GM23338 (cell line): ENCODE measurements at regions not wholly inside any gene's neighbourhood (a gene's known extent, or its start where the extent isn't known, plus 50 kb on each side); places are given as distances from the start of the nearest gene placed in this dataset.

Experiments used
- ATAC-seq: fragments of 200-7000 bp; cut with Tn5 transposase; 3 replicates; pipeline ENCODE4 v1.9.1; 2020
- DNase-seq: peaks from one replicate; pipeline ENCODE4 v3.0.0-alpha.2; 2015; ENCODE audit warnings: low spot score
- H2AFZ ChIP-seq: fragments of 200-600 bp; sonication (generic); 2 replicates; pipeline ENCODE4 v1.8.0; 2016; ENCODE audit warnings: antibody characterized with exemption, mild to moderate bottlenecking, moderate library complexity
- H3F3A ChIP-seq: fragments of 200-600 bp; sonication (generic); replicated peaks from 2 replicates; pipeline ENCODE4 v1.8.0; 2017; ENCODE audit warnings: antibody characterized with exemption, mixed run types, low read depth
- H3K27ac ChIP-seq: fragments of 200-600 bp; sonication (generic); 2 replicates; pipeline ENCODE4 v1.6.1; 2016; ENCODE audit warnings: low read depth
- H3K27me3 ChIP-seq: fragments of 200-600 bp; sonication (generic); 2 replicates; pipeline ENCODE4 v1.8.0; 2016; ENCODE audit warnings: mild to moderate bottlenecking, mixed run types, moderate library complexity; ENCODE audit not compliant: insufficient read depth
- H3K36me3 ChIP-seq: fragments of 200-600 bp; sonication (generic); 2 replicates; pipeline ENCODE4 v1.8.0; 2016; ENCODE audit warnings: mild to moderate bottlenecking; ENCODE audit not compliant: insufficient read depth
- H3K4me1 ChIP-seq: fragments of 200-600 bp; sonication (generic); 2 replicates; pipeline ENCODE4 v1.8.0; 2016; ENCODE audit warnings: mild to moderate bottlenecking, moderate library complexity; ENCODE audit not compliant: insufficient read depth
- H3K4me2 ChIP-seq: fragments of 200-600 bp; sonication (generic); 2 replicates; pipeline ENCODE4 v1.7.1; 2017; ENCODE audit warnings: mixed run types
- H3K4me3 ChIP-seq: fragments of 200-600 bp; sonication (generic); 2 replicates; pipeline ENCODE4 v1.6.1; 2016; ENCODE audit warnings: mixed run types
- H3K79me2 ChIP-seq: fragments of 200-600 bp; sonication (generic); replicated peaks from 2 replicates; pipeline ENCODE4 v1.8.0; 2017; ENCODE audit warnings: mild to moderate bottlenecking; ENCODE audit not compliant: insufficient read depth
- H3K9me2 ChIP-seq: fragments of 200-600 bp; sonication (generic); 2 replicates; pipeline ENCODE4 v1.8.0; 2017; ENCODE audit not compliant: insufficient read depth
- H4K20me1 ChIP-seq: fragments of 200-600 bp; sonication (generic); replicated peaks from 2 replicates; pipeline ENCODE4 v1.8.0; 2017; ENCODE audit warnings: mild to moderate bottlenecking; ENCODE audit not compliant: insufficient read depth
- H3K27ac Mint-ChIP-seq: 2 replicates; pipeline ENCODE4 v1.8.0; 2020; ENCODE audit warnings: inconsistent platforms, mild to moderate bottlenecking, moderate library complexity, mixed read lengths
- H3K27me3 Mint-ChIP-seq: 3 replicates; pipeline ENCODE4 v1.8.0; 2022; ENCODE audit warnings: low read depth, mild to moderate bottlenecking, moderate library complexity, mixed read lengths, inconsistent platforms; ENCODE audit not compliant: insufficient read depth, poor library complexity
- H3K36me3 Mint-ChIP-seq: 3 replicates; pipeline ENCODE4 v1.8.0; 2021; ENCODE audit warnings: low read depth, mild to moderate bottlenecking, inconsistent platforms, moderate library complexity, mixed read lengths
- H3K4me1 Mint-ChIP-seq: 3 replicates; pipeline ENCODE4 v1.8.0; 2020; ENCODE audit warnings: mild to moderate bottlenecking, inconsistent platforms, mixed read lengths
- H3K4me3 Mint-ChIP-seq: 3 replicates; pipeline ENCODE4 v1.8.0; 2021; ENCODE audit warnings: moderate library complexity, mild to moderate bottlenecking, inconsistent platforms, mixed read lengths
- H3K9me3 Mint-ChIP-seq: 3 replicates; pipeline ENCODE4 v1.8.0; 2020; ENCODE audit warnings: moderate library complexity, mild to moderate bottlenecking, inconsistent platforms, mixed read lengths
- EZH2phosphoT487 ChIP-seq: fragments of 200-600 bp; sonication (generic); IDR thresholded peaks from one replicate; pipeline ENCODE4 v1.8.1; 2018; ENCODE audit warnings: antibody characterized with exemption; ENCODE audit not compliant: unreplicated experiment
- NANOG ChIP-seq: IDR thresholded peaks from 2 replicates; pipeline ENCODE4 v1.6.1; 2016; ENCODE audit warnings: antibody characterized with exemption, borderline replicate concordance
- POLR2AphosphoS5 ChIP-seq: IDR thresholded peaks from 2 replicates; pipeline ENCODE4 v1.6.1; 2016; ENCODE audit warnings: antibody characterized with exemption, low read depth
- STAT1 ChIP-seq: IDR thresholded peaks from one replicate; pipeline ENCODE4 v1.6.1; 2016; ENCODE audit warnings: antibody characterized with exemption; ENCODE audit not compliant: unreplicated experiment
- TF ChIP-seq, protein P1 (sequence below), 2 experiments: fragments of 200-600 bp in 1 of 2; sonication (generic) in 1 of 2; conservative IDR thresholded peaks; 2 replicates each; pipeline versions ENCODE4 v1.5.1 to v1.6.1; 2016 to 2017; ENCODE audit warnings: antibody characterized with exemption in 2 of 2, low read depth in 2 of 2, mild to moderate bottlenecking in 2 of 2, moderate library complexity in 1 of 2
- TF ChIP-seq, protein P2 (sequence below): IDR thresholded peaks from one replicate; pipeline ENCODE4 v1.6.1; 2018; ENCODE audit warnings: antibody characterized with exemption; ENCODE audit not compliant: unreplicated experiment
- TF ChIP-seq, protein P3 (sequence below): IDR thresholded peaks from 2 replicates; pipeline ENCODE4 v1.6.1; 2016; ENCODE audit warnings: antibody characterized with exemption
- TF ChIP-seq, protein P4 (sequence below): fragments of 250-450 bp; sonication (Bioruptor Pico); IDR thresholded peaks from 2 replicates; pipeline ENCODE4 v1.5.0; 2020; ENCODE audit warnings: mild to moderate bottlenecking, moderate library complexity

GRCh38 chr2:139613264-139613663, 833.1 kb upstream of the NXPH2 start:
- H3K27me3 Mint-ChIP-seq: no peaks in the 10 kb centered on the region
- TF ChIP-seq, protein P1, sequence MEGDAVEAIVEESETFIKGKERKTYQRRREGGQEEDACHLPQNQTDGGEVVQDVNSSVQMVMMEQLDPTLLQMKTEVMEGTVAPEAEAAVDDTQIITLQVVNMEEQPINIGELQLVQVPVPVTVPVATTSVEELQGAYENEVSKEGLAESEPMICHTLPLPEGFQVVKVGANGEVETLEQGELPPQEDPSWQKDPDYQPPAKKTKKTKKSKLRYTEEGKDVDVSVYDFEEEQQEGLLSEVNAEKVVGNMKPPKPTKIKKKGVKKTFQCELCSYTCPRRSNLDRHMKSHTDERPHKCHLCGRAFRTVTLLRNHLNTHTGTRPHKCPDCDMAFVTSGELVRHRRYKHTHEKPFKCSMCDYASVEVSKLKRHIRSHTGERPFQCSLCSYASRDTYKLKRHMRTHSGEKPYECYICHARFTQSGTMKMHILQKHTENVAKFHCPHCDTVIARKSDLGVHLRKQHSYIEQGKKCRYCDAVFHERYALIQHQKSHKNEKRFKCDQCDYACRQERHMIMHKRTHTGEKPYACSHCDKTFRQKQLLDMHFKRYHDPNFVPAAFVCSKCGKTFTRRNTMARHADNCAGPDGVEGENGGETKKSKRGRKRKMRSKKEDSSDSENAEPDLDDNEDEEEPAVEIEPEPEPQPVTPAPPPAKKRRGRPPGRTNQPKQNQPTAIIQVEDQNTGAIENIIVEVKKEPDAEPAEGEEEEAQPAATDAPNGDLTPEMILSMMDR (conservative IDR thresholded peaks at IDR 0.05; ENCODE audit: low read depth in 2 of 2): no peak
- no peak for TF ChIP-seq POLR2AphosphoS5
- TF ChIP-seq, protein P2, sequence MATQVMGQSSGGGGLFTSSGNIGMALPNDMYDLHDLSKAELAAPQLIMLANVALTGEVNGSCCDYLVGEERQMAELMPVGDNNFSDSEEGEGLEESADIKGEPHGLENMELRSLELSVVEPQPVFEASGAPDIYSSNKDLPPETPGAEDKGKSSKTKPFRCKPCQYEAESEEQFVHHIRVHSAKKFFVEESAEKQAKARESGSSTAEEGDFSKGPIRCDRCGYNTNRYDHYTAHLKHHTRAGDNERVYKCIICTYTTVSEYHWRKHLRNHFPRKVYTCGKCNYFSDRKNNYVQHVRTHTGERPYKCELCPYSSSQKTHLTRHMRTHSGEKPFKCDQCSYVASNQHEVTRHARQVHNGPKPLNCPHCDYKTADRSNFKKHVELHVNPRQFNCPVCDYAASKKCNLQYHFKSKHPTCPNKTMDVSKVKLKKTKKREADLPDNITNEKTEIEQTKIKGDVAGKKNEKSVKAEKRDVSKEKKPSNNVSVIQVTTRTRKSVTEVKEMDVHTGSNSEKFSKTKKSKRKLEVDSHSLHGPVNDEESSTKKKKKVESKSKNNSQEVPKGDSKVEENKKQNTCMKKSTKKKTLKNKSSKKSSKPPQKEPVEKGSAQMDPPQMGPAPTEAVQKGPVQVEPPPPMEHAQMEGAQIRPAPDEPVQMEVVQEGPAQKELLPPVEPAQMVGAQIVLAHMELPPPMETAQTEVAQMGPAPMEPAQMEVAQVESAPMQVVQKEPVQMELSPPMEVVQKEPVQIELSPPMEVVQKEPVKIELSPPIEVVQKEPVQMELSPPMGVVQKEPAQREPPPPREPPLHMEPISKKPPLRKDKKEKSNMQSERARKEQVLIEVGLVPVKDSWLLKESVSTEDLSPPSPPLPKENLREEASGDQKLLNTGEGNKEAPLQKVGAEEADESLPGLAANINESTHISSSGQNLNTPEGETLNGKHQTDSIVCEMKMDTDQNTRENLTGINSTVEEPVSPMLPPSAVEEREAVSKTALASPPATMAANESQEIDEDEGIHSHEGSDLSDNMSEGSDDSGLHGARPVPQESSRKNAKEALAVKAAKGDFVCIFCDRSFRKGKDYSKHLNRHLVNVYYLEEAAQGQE: no peak
- TF ChIP-seq, protein P3, sequence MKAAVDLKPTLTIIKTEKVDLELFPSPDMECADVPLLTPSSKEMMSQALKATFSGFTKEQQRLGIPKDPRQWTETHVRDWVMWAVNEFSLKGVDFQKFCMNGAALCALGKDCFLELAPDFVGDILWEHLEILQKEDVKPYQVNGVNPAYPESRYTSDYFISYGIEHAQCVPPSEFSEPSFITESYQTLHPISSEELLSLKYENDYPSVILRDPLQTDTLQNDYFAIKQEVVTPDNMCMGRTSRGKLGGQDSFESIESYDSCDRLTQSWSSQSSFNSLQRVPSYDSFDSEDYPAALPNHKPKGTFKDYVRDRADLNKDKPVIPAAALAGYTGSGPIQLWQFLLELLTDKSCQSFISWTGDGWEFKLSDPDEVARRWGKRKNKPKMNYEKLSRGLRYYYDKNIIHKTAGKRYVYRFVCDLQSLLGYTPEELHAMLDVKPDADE: no peak
- TF ChIP-seq STAT1: no peak
- TF ChIP-seq EZH2phosphoT487: no peak
- no peak for TF ChIP-seq NANOG
- TF ChIP-seq, protein P4, sequence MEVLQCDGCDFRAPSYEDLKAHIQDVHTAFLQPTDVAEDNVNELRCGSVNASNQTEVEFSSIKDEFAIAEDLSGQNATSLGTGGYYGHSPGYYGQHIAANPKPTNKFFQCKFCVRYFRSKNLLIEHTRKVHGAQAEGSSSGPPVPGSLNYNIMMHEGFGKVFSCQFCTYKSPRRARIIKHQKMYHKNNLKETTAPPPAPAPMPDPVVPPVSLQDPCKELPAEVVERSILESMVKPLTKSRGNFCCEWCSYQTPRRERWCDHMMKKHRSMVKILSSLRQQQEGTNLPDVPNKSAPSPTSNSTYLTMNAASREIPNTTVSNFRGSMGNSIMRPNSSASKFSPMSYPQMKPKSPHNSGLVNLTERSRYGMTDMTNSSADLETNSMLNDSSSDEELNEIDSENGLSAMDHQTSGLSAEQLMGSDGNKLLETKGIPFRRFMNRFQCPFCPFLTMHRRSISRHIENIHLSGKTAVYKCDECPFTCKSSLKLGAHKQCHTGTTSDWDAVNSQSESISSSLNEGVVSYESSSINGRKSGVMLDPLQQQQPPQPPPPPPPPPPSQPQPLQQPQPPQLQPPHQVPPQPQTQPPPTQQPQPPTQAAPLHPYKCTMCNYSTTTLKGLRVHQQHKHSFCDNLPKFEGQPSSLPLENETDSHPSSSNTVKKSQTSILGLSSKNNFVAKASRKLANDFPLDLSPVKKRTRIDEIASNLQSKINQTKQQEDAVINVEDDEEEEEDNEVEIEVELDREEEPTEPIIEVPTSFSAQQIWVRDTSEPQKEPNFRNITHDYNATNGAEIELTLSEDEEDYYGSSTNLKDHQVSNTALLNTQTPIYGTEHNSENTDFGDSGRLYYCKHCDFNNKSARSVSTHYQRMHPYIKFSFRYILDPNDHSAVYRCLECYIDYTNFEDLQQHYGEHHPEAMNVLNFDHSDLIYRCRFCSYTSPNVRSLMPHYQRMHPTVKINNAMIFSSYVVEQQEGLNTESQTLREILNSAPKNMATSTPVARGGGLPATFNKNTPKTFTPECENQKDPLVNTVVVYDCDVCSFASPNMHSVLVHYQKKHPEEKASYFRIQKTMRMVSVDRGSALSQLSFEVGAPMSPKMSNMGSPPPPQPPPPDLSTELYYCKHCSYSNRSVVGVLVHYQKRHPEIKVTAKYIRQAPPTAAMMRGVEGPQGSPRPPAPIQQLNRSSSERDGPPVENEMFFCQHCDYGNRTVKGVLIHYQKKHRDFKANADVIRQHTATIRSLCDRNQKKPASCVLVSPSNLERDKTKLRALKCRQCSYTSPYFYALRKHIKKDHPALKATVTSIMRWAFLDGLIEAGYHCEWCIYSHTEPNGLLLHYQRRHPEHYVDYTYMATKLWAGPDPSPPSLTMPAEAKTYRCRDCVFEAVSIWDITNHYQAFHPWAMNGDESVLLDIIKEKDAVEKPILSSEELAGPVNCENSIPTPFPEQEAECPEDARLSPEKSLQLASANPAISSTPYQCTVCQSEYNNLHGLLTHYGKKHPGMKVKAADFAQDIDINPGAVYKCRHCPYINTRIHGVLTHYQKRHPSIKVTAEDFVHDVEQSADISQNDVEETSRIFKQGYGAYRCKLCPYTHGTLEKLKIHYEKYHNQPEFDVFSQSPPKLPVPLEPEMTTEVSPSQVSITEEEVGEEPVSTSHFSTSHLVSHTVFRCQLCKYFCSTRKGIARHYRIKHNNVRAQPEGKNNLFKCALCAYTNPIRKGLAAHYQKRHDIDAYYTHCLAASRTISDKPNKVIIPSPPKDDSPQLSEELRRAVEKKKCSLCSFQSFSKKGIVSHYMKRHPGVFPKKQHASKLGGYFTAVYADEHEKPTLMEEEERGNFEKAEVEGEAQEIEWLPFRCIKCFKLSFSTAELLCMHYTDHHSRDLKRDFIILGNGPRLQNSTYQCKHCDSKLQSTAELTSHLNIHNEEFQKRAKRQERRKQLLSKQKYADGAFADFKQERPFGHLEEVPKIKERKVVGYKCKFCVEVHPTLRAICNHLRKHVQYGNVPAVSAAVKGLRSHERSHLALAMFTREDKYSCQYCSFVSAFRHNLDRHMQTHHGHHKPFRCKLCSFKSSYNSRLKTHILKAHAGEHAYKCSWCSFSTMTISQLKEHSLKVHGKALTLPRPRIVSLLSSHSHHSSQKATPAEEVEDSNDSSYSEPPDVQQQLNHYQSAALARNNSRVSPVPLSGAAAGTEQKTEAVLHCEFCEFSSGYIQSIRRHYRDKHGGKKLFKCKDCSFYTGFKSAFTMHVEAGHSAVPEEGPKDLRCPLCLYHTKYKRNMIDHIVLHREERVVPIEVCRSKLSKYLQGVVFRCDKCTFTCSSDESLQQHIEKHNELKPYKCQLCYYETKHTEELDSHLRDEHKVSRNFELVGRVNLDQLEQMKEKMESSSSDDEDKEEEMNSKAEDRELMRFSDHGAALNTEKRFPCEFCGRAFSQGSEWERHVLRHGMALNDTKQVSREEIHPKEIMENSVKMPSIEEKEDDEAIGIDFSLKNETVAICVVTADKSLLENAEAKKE: no peak

More at GRCh38 chr2:139613264-139613663, 833.1 kb upstream of the NXPH2 start:
- H3F3A ChIP-seq: no peaks in the 10 kb centered on the region
- DNase-seq: no peak
- no peaks in the 10 kb centered on the region for H3K79me2 ChIP-seq
- H3K36me3 ChIP-seq: no peaks in the 10 kb centered on the region
- H3K4me1 ChIP-seq: peaks cover 9% of the 10 kb centered on the region; the same call in 1 of the 2 replicates
- Mint-ChIP-seq H3K9me3 (no peaks in the 10 kb centered on the region), H3K27ac (no peak overlapping the region), H3K36me3 (peaks cover 5% of the 10 kb centered on the region), H3K4me3 (no peak overlapping the region), H3K4me1 (peaks cover 6% of the 10 kb centered on the region)
- H3K9me2 ChIP-seq: peaks cover 4% of the 10 kb centered on the region; the same call in 1 of the 2 replicates
- no peak overlapping the region for H3K4me3 ChIP-seq
- H3K4me2 ChIP-seq: no peak overlapping the region
- no peak for ATAC-seq
- no peaks in the 10 kb centered on the region for H4K20me1 ChIP-seq
- H3K27me3 ChIP-seq: no peaks in the 10 kb centered on the region
- no peak overlapping the region for H3K27ac ChIP-seq
- 0 out of 2 replicates have a peak overlapping the region, but pooled peaks have one; percentile 28 for H2AFZ ChIP-seq
